Prostate gland (tissue), 2 donors: ENCODE measurements at regions not wholly inside any gene's neighbourhood (a gene's known extent, or its start where the extent isn't known, plus 50 kb on each side); places are given as distances from the start of the nearest gene placed in this dataset.

Source experiments
- DNase-seq: peaks from one replicate; pipeline ENCODE4 v3.0.0-alpha.2; 2019; ENCODE audit warnings: low spot score
- H3K27ac ChIP-seq, 2 donors: fragments of 200-600 bp; sonication (generic); 2 replicates each; pipeline ENCODE4 v1.5.1; 2017 to 2019
- H3K27me3 ChIP-seq: fragments of 200-600 bp; sonication (generic); replicated peaks from 2 replicates; pipeline ENCODE4 v1.5.1; 2019; ENCODE audit not compliant: insufficient read depth
- H3K36me3 ChIP-seq, 2 donors: fragments of 200-600 bp; sonication (generic); 1 replicate in 1 of 2; 2 replicates in 1 of 2; pipeline versions ENCODE4 v1.5.1 to v1.8.1; 2017 to 2019
- H3K4me1 ChIP-seq: fragments of 200-600 bp; sonication (generic); replicated peaks from 2 replicates; pipeline ENCODE4 v1.5.1; 2019
- H3K4me3 ChIP-seq, 2 donors: fragments of 200-600 bp; sonication (generic); 2 replicates each; pipeline ENCODE4 v1.5.1; 2017 to 2019
- H3K9me3 ChIP-seq: fragments of 200-600 bp; sonication (generic); 2 replicates; pipeline ENCODE4 v1.5.1; 2017
- POLR2A ChIP-seq: fragments of 450-650 bp; IDR thresholded peaks from one replicate; pipeline ENCODE4 v1.6.1; 2016; ENCODE audit warnings: antibody characterized with exemption, mild to moderate bottlenecking
- POLR2AphosphoS5 ChIP-seq: sonication (generic); formaldehyde crosslinking; IDR thresholded peaks from one replicate; pipeline ENCODE4 v1.6.1; 2017; ENCODE audit warnings: antibody characterized with exemption
- WGBS: methylation state at CpG from one replicate; pipeline ENCODE4 v1.1.5; 2018; 5-methylcytosine and 5-hydroxymethylcytosine counted together
- intact Hi-C: fragments of 100-400 bp; cut with DNase I; formaldehyde crosslinking; loops from one replicate; pipeline ENCODE4 v1.14.2; 2022
- TF ChIP-seq, protein P1 (sequence below), 4 experiments: fragments of 200-600 bp in 2 of 4; fragments of 450-650 bp in 2 of 4; sonication (generic) in 2 of 4; IDR thresholded peaks; 1 replicate in 3 of 4; 2 replicates in 1 of 4; pipeline ENCODE4 v1.5.1; 2016 to 2019; ENCODE audit warnings: antibody characterized with exemption in 4 of 4, mild to moderate bottlenecking in 2 of 4, moderate library complexity in 2 of 4

DNA sequence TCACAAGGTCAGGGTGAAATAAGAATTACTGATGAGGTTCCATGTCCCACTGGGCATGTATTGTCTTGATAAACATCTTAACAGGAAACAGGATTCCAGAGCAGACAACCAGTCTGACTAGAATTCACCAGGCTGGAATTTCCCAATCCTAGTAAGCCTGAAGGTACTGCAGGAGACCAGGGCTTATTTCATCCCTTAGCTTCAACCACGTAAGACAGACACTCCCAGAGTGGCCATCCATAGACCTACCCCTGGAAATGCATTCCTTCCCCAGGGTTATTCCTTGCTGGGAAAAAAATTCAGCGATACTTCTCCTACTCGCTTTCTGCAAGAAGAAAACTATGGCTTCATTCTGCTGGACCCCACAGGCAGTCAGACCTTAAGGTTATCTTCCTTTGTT is 785.4 kb downstream of the NR2F1-AS1 start:
- Histone ChIP-seq H3K36me3 (no peaks in the 10 kb centered on the region), H3K4me3 (no peak overlapping the region), H3K27me3 (no peaks in the 10 kb centered on the region), H3K27ac (no peak overlapping the region), H3K9me3 (no peaks in the 10 kb centered on the region), H3K4me1 (no peaks in the 10 kb centered on the region)
- no peak for TF ChIP-seq POLR2AphosphoS5
- TF ChIP-seq POLR2A: no peak
- TF ChIP-seq, protein P1, sequence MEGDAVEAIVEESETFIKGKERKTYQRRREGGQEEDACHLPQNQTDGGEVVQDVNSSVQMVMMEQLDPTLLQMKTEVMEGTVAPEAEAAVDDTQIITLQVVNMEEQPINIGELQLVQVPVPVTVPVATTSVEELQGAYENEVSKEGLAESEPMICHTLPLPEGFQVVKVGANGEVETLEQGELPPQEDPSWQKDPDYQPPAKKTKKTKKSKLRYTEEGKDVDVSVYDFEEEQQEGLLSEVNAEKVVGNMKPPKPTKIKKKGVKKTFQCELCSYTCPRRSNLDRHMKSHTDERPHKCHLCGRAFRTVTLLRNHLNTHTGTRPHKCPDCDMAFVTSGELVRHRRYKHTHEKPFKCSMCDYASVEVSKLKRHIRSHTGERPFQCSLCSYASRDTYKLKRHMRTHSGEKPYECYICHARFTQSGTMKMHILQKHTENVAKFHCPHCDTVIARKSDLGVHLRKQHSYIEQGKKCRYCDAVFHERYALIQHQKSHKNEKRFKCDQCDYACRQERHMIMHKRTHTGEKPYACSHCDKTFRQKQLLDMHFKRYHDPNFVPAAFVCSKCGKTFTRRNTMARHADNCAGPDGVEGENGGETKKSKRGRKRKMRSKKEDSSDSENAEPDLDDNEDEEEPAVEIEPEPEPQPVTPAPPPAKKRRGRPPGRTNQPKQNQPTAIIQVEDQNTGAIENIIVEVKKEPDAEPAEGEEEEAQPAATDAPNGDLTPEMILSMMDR (IDR thresholded peaks at IDR 0.05): no peak
- 94% methylated on average over 3 of the region's 3 CpGs for WGBS
- no peak for DNase-seq
- intact Hi-C loops: no loop called here

DNA sequence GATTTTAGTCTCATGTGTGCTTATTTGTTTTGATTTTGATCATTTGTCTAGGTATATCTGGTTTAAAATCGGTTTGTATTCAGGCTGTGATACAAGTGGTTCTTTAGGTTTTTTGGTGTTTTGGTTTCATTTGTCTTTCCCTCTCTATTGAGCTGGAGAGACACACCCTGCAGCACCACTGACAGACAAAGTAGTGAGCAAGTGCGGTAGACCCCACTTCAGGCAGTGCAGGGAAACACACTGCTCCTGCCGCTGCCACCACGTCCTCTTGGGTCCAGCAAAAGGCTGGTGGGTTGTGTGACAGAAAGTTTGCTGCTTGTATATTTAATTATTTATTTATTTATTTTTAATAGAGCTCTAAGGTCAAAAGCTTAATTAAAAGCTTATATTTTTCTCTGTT is 801.0 kb downstream of the NR2F1-AS1 start:
- 60% methylated on average over 4 of the region's 4 CpGs for WGBS
- no peaks in the 10 kb centered on the region for H3K9me3 ChIP-seq

DNA sequence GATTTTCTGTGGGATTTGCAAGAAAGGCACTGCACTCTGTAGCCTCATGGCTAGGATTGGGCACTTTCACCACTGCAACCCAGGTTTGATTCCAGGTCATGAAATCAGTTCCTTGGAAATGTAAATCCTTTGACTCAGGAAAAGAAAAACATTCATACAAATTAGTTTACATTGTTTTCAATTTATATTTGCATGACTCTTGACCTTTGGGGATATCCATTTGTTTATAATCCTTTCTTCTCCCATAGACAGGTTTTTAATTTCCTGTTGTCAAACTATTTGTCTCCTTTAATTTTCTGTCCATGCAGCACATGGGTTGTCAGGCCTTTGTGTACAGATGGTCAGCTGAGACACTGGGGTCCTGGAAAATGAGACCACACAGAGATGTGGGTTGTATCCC is 801.5 kb downstream of the NR2F1-AS1 start:
- Histone ChIP-seq H3K36me3 (no peaks in the 10 kb centered on the region), H3K27ac (no peak overlapping the region), H3K27me3 (no peaks in the 10 kb centered on the region), H3K4me1 (no peaks in the 10 kb centered on the region), H3K4me3 (no peak overlapping the region), H3K9me3 (no peaks in the 10 kb centered on the region)
- TF ChIP-seq, protein P1 (IDR thresholded peaks at IDR 0.05): no peak
- no peak for TF ChIP-seq POLR2AphosphoS5
- TF ChIP-seq POLR2A: no peak
- DNase-seq: no peak
- intact Hi-C loops: no loop called here

More for the DNA sequence above, 801.0 kb downstream of the NR2F1-AS1 start:
- Histone ChIP-seq H3K36me3 (no peaks in the 10 kb centered on the region), H3K4me3 (no peak overlapping the region), H3K27me3 (no peaks in the 10 kb centered on the region), H3K4me1 (no peaks in the 10 kb centered on the region), H3K27ac (no peak overlapping the region)
- TF ChIP-seq, protein P1 (IDR thresholded peaks at IDR 0.05): no peak
- TF ChIP-seq POLR2A: no peak
- no peak for TF ChIP-seq POLR2AphosphoS5
- no peak for DNase-seq
- intact Hi-C loops: no loop called here

DNA sequence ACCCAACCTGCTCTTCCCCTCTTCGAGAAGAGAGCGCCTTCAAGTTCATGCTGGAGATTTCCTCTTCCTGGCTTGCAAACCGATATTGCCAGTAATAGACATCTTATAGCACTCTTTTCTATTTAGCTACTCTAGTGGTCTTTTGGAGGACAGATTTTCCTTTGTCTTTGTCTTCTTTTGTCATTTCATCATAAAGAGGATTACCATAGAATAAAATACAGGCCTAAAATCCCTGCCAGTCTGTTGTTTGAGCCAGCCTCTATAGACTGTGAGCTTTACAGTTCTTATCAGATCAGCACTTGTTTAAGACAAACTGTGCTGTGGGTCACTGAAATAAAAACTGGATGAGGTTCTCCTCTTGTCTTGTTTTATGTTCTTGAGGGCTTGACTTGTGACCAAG is 802.8 kb downstream of the NR2F1-AS1 start:
- intact Hi-C loops: no loop called here

DNA sequence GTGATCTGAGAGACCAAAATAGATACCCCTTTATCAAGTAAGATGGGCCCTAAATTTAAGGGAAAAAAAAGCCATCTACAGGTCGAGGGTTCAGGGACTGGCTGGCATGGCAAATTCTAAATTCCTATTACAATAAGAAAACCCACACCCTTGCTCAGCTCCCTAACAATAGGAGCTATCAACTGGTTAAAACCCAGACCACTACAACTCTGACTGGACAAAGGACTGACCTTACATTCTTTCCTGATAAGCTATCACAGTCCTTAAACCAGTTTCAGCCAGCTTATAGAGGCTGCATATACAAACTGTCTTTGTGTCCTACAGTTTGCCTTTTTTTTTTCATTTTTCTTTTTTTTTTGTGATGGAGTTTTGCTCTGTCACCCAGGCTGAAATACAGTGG is 803.6 kb downstream of the NR2F1-AS1 start:
- TF ChIP-seq POLR2A (no peak), POLR2AphosphoS5 (no peak)
- TF ChIP-seq, protein P1 (IDR thresholded peaks at IDR 0.05): no peak
- no peaks in the 10 kb centered on the region for H3K4me1 ChIP-seq
- 71% methylated on average over 1 of the region's 1 CpG for WGBS
- no peaks in the 10 kb centered on the region for H3K27me3 ChIP-seq
- intact Hi-C loops: no loop called here
- H3K4me3 ChIP-seq: no peak overlapping the region
- H3K9me3 ChIP-seq: no peaks in the 10 kb centered on the region
- no peak overlapping the region for H3K27ac ChIP-seq
- no peak for DNase-seq
- H3K36me3 ChIP-seq: no peaks in the 10 kb centered on the region

More for the DNA sequence above, 802.8 kb downstream of the NR2F1-AS1 start:
- Histone ChIP-seq H3K9me3 (no peaks in the 10 kb centered on the region), H3K27ac (no peak overlapping the region), H3K27me3 (no peaks in the 10 kb centered on the region), H3K36me3 (no peaks in the 10 kb centered on the region), H3K4me1 (no peaks in the 10 kb centered on the region), H3K4me3 (no peak overlapping the region)
- WGBS: 86% methylated on average over 3 of the region's 3 CpGs
- no peak for DNase-seq
- TF ChIP-seq, protein P1 (IDR thresholded peaks at IDR 0.05): no peak
- TF ChIP-seq POLR2A: no peak
- no peak for TF ChIP-seq POLR2AphosphoS5
